Breast epithelium (tissue), 3 donors: ENCODE measurements at regions not wholly inside any gene's neighbourhood (a gene's known extent, or its start where the extent isn't known, plus 50 kb on each side); places are given as distances from the start of the nearest gene placed in this dataset.

Experiments used
- CTCF ChIP-seq, 3 donors: fragments of 450-650 bp; IDR thresholded peaks; one replicate each; pipeline ENCODE4 v1.5.1; 2016 to 2017; ENCODE audit warnings: antibody characterized with exemption in 3 of 3, mild to moderate bottlenecking in 3 of 3, moderate library complexity in 3 of 3
- POLR2A ChIP-seq: fragments of 450-650 bp; IDR thresholded peaks from one replicate; pipeline ENCODE4 v1.6.1; 2016; ENCODE audit warnings: antibody characterized with exemption, mild to moderate bottlenecking, moderate library complexity

- no peak for TF ChIP-seq POLR2A
- TF ChIP-seq CTCF (IDR thresholded peaks at IDR 0.05): no peak
These were observed 87.2 kb upstream of the YWHAQ start for GRCh38 chr2:9717886-9718451.
